Dendritic cell treated with granulocyte-macrophage colony-stimulating factor and Interleukin-4, amounts not matched to agents 40 ng/mL and 50 ng/mL, for 4 days (primary cell): ENCODE measurements at regions not wholly inside any gene's neighbourhood (a gene's known extent, or its start where the extent isn't known, plus 50 kb on each side); places are given as distances from the start of the nearest gene placed in this dataset.

Experiments used
- H3K27ac Mint-ChIP-seq: one replicate; pipeline ENCODE4 v1.8.0; 2022; ENCODE audit warnings: mild to moderate bottlenecking, mixed read lengths
- H3K27me3 Mint-ChIP-seq: one replicate; pipeline ENCODE4 v1.8.0; 2022; ENCODE audit warnings: mild to moderate bottlenecking, mixed read lengths
- H3K36me3 Mint-ChIP-seq: one replicate; pipeline ENCODE4 v1.8.0; 2022; ENCODE audit warnings: low read depth, mixed read lengths
- H3K4me1 Mint-ChIP-seq: one replicate; pipeline ENCODE4 v1.8.0; 2022; ENCODE audit warnings: low read depth, mixed read lengths
- H3K4me3 Mint-ChIP-seq: one replicate; pipeline ENCODE4 v1.8.0; 2022; ENCODE audit warnings: mild to moderate bottlenecking, moderate library complexity, mixed read lengths
- H3K9me3 Mint-ChIP-seq: one replicate; pipeline ENCODE4 v1.8.0; 2022; ENCODE audit warnings: mixed read lengths
- intact Hi-C: fragments of 100-400 bp; cut with micrococcal nuclease; formaldehyde crosslinking; loops from one replicate; pipeline ENCODE4 v1.15.0; 2022

GRCh38 chr7:71055504-71055903, 76.4 kb upstream of the GALNT17 start:
- H3K36me3 Mint-ChIP-seq: no peaks in the 10 kb centered on the region
- no peaks in the 10 kb centered on the region for H3K4me1 Mint-ChIP-seq
- H3K4me3 Mint-ChIP-seq: no peak overlapping the region
- no peaks in the 10 kb centered on the region for H3K27me3 Mint-ChIP-seq
- intact Hi-C loops: no loop called here
- H3K27ac Mint-ChIP-seq: no peak overlapping the region
- peaks cover 47% of the 10 kb centered on the region for H3K9me3 Mint-ChIP-seq

- no peaks in the 10 kb centered on the region for H3K27me3 Mint-ChIP-seq
These were observed 54.0 kb upstream of the GALNT17 start for GRCh38 chr7:71077743-71078476.

More at GRCh38 chr7:71077743-71078476, 54.0 kb upstream of the GALNT17 start:
- Mint-ChIP-seq H3K4me3 (no peak overlapping the region), H3K4me1 (no peaks in the 10 kb centered on the region), H3K27ac (no peak overlapping the region), H3K36me3 (no peaks in the 10 kb centered on the region), H3K9me3 (peaks cover 71% of the 10 kb centered on the region)
- intact Hi-C loops: no loop called here
